Fibroblast of lung (primary cell): ENCODE measurements at regions not wholly inside any gene's neighbourhood (a gene's known extent, or its start where the extent isn't known, plus 50 kb on each side); places are given as distances from the start of the nearest gene placed in this dataset.

ENCODE experiments used
- EZH2 ChIP-seq: IDR thresholded peaks from 2 replicates; pipeline ENCODE4 v1.5.1; 2012; ENCODE audit warnings: low read length, control low read depth, mild to moderate bottlenecking; ENCODE audit errors: missing control alignments
- TF ChIP-seq, protein P1 (sequence below), 2 donors: IDR thresholded peaks in 1 of 2; conservative IDR thresholded peaks in 1 of 2; 1 replicate in 1 of 2; 2 replicates in 1 of 2; pipeline ENCODE4 v1.5.1; 2011 to 2012; ENCODE audit warnings: low read length in 2 of 2, control low read depth in 1 of 2, inconsistent platforms in 1 of 2, low read depth in 1 of 2, mild to moderate bottlenecking in 1 of 2

DNA sequence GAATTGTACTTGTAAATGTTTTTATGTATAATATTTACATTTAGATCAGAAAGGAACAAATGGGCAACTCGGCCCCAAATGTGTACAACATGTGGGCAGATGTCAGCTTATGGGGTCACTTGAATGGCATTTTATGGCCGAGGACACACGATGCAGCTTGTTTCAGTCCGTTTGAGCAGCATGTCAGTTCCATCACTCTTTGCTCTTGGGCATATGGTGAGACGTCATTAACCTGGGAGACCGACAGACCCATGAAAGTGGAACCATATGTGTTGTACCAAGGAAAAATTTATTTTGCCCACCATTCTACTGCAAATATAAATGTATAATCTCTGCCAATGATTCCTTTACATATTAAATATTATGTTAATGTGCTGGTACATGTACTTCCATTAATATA, 561.9 kb upstream of the SOX9 start:
- TF ChIP-seq, protein P1, sequence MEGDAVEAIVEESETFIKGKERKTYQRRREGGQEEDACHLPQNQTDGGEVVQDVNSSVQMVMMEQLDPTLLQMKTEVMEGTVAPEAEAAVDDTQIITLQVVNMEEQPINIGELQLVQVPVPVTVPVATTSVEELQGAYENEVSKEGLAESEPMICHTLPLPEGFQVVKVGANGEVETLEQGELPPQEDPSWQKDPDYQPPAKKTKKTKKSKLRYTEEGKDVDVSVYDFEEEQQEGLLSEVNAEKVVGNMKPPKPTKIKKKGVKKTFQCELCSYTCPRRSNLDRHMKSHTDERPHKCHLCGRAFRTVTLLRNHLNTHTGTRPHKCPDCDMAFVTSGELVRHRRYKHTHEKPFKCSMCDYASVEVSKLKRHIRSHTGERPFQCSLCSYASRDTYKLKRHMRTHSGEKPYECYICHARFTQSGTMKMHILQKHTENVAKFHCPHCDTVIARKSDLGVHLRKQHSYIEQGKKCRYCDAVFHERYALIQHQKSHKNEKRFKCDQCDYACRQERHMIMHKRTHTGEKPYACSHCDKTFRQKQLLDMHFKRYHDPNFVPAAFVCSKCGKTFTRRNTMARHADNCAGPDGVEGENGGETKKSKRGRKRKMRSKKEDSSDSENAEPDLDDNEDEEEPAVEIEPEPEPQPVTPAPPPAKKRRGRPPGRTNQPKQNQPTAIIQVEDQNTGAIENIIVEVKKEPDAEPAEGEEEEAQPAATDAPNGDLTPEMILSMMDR (conservative IDR thresholded peaks at IDR 0.05 in 1 of 2, IDR thresholded peaks at IDR 0.05 in 1 of 2; ENCODE audit: low read depth in 1 of 2, low read length in 2 of 2) = no peak
- TF ChIP-seq EZH2 = no peak
